Fibroblast of lung (primary cell): ENCODE measurements at regions not wholly inside any gene's neighbourhood (a gene's known extent, or its start where the extent isn't known, plus 50 kb on each side); places are given as distances from the start of the nearest gene placed in this dataset.

Experiments
- DNase-seq, 2 donors: peaks; one replicate each; pipeline versions ENCODE4 v3.0.0 to v3.0.0-alpha.2; 2010; ENCODE audit warnings: low read depth in 2 of 2
- H2AFZ ChIP-seq: 2 replicates; pipeline ENCODE4 v1.5.1; 2012; ENCODE audit warnings: low read length, control low read depth, inconsistent platforms
- H3K27ac ChIP-seq: 2 replicates; pipeline ENCODE4 v1.5.1; 2011; ENCODE audit warnings: low read length, control low read depth; ENCODE audit not compliant: insufficient read depth
- H3K27me3 ChIP-seq: 2 replicates; pipeline ENCODE4 v1.5.1; 2011; ENCODE audit warnings: mild to moderate bottlenecking, low read length; ENCODE audit not compliant: control insufficient read depth, insufficient read depth
- H3K36me3 ChIP-seq: 2 replicates; pipeline ENCODE4 v1.5.1; 2011; ENCODE audit warnings: low read length; ENCODE audit not compliant: control insufficient read depth, insufficient read depth
- H3K4me1 ChIP-seq: 2 replicates; pipeline ENCODE4 v1.5.1; 2011; ENCODE audit warnings: low read length; ENCODE audit not compliant: control insufficient read depth, insufficient read depth; ENCODE audit errors: extremely low read depth
- H3K4me2 ChIP-seq: 2 replicates; pipeline ENCODE4 v1.5.1; 2011; ENCODE audit warnings: low read length, control low read depth; ENCODE audit not compliant: insufficient read depth; ENCODE audit errors: extremely low read depth
- H3K4me3 ChIP-seq, 4 experiments: fragments of 200-600 bp in 1 of 4; sonication (generic) in 1 of 4; replicated peaks in 1 of 4; 2 replicates each; pipeline ENCODE4 v1.5.1; 2011 to 2016; ENCODE audit warnings: low read length in 4 of 4, low read depth in 3 of 4, mild to moderate bottlenecking in 3 of 4, control low read depth in 2 of 4, inconsistent platforms in 1 of 4, mixed read lengths in 1 of 4; ENCODE audit not compliant: insufficient read depth in 1 of 4; ENCODE audit errors: control extremely low read depth in 1 of 4
- H3K79me2 ChIP-seq: 2 replicates; pipeline ENCODE4 v1.5.1; 2012; ENCODE audit warnings: mild to moderate bottlenecking, low read length, inconsistent platforms; ENCODE audit not compliant: control insufficient read depth, insufficient read depth
- H3K9ac ChIP-seq: 2 replicates; pipeline ENCODE4 v1.5.1; 2011; ENCODE audit warnings: mild to moderate bottlenecking, low read length, control low read depth; ENCODE audit not compliant: insufficient read depth
- H3K9me3 ChIP-seq: 2 replicates; pipeline ENCODE4 v1.5.1; 2012; ENCODE audit warnings: low read depth, low read length; ENCODE audit not compliant: control insufficient read depth, insufficient read depth
- H4K20me1 ChIP-seq: 2 replicates; pipeline ENCODE4 v1.5.1; 2011; ENCODE audit warnings: low read length; ENCODE audit not compliant: control insufficient read depth, insufficient read depth; ENCODE audit errors: extremely low read depth
- EZH2 ChIP-seq: IDR thresholded peaks from 2 replicates; pipeline ENCODE4 v1.5.1; 2012; ENCODE audit warnings: low read length, control low read depth, mild to moderate bottlenecking; ENCODE audit errors: missing control alignments
- TF ChIP-seq, protein P1 (sequence below), 2 donors: IDR thresholded peaks in 1 of 2; conservative IDR thresholded peaks in 1 of 2; 1 replicate in 1 of 2; 2 replicates in 1 of 2; pipeline ENCODE4 v1.5.1; 2011 to 2012; ENCODE audit warnings: low read length in 2 of 2, control low read depth in 1 of 2, inconsistent platforms in 1 of 2, low read depth in 1 of 2, mild to moderate bottlenecking in 1 of 2

DNA sequence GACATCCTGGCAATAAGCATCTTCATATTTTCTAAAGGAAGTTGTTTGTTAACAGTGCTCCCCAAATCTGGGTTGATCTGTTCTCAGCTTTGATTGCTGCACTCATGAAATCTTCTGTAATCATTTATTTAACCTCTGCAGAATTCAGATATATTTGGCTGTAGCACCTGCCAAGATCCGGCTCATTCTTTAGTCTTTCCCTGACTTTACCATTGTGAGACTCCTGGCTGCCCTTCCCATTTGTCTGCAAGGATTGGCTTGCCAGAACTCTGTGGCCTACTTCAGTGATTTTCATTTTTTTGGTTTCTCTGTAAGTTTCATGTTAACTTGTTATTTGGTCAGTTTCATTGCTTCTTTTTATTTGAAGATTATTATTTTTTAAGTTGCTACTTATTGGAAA lies 191.2 kb upstream of the PLXNC1 start:
- no peak for DNase-seq
- H3K9me3 ChIP-seq = no peaks in the 10 kb centered on the region
- no peak overlapping the region for H3K9ac ChIP-seq
- no peak overlapping the region for H3K4me2 ChIP-seq
- no peak overlapping the region for H3K4me3 ChIP-seq
- H3K27ac ChIP-seq = no peak overlapping the region
- H2AFZ ChIP-seq = no peak overlapping the region
- H3K27me3 ChIP-seq = no peaks in the 10 kb centered on the region
- H3K36me3 ChIP-seq = no peaks in the 10 kb centered on the region
- no peaks in the 10 kb centered on the region for H3K79me2 ChIP-seq
- TF ChIP-seq, protein P1, sequence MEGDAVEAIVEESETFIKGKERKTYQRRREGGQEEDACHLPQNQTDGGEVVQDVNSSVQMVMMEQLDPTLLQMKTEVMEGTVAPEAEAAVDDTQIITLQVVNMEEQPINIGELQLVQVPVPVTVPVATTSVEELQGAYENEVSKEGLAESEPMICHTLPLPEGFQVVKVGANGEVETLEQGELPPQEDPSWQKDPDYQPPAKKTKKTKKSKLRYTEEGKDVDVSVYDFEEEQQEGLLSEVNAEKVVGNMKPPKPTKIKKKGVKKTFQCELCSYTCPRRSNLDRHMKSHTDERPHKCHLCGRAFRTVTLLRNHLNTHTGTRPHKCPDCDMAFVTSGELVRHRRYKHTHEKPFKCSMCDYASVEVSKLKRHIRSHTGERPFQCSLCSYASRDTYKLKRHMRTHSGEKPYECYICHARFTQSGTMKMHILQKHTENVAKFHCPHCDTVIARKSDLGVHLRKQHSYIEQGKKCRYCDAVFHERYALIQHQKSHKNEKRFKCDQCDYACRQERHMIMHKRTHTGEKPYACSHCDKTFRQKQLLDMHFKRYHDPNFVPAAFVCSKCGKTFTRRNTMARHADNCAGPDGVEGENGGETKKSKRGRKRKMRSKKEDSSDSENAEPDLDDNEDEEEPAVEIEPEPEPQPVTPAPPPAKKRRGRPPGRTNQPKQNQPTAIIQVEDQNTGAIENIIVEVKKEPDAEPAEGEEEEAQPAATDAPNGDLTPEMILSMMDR (conservative IDR thresholded peaks at IDR 0.05 in 1 of 2, IDR thresholded peaks at IDR 0.05 in 1 of 2; ENCODE audit: low read depth in 1 of 2, low read length in 2 of 2) = no peak
- no peak for TF ChIP-seq EZH2
- no peaks in the 10 kb centered on the region for H3K4me1 ChIP-seq
- no peaks in the 10 kb centered on the region for H4K20me1 ChIP-seq

DNA sequence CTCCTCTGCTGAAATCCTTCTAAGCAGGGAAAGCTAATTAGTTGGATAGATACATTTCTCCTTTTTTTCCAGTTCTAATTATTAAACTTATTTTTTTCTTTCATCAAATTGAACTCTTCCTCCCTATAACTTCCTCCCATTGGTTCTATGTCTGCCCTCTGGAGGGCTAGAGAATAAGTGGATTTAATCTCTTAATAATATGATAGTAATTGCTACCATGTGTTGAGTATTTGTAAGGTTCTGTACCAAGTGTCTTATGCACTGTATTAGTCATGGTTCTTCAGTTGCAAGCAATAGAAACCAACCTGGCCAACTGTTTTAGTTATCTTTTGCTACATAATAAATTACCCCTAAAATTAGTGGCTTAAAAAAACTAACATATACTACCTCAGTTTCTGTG lies 190.5 kb upstream of the PLXNC1 start:
- H3K4me1 ChIP-seq = no peaks in the 10 kb centered on the region
- TF ChIP-seq EZH2 = no peak
- TF ChIP-seq, protein P1 (conservative IDR thresholded peaks at IDR 0.05 in 1 of 2, IDR thresholded peaks at IDR 0.05 in 1 of 2; ENCODE audit: low read depth in 1 of 2, low read length in 2 of 2) = no peak
- H3K4me3 ChIP-seq = no peak overlapping the region
- H3K4me2 ChIP-seq = no peak overlapping the region
- no peak overlapping the region for H3K27ac ChIP-seq
- H2AFZ ChIP-seq = no peak overlapping the region
- H3K9me3 ChIP-seq = no peaks in the 10 kb centered on the region
- no peak for DNase-seq
- no peaks in the 10 kb centered on the region for H3K36me3 ChIP-seq
- H3K9ac ChIP-seq = no peak overlapping the region
- no peaks in the 10 kb centered on the region for H3K79me2 ChIP-seq
- H4K20me1 ChIP-seq = no peaks in the 10 kb centered on the region
- no peaks in the 10 kb centered on the region for H3K27me3 ChIP-seq

DNA sequence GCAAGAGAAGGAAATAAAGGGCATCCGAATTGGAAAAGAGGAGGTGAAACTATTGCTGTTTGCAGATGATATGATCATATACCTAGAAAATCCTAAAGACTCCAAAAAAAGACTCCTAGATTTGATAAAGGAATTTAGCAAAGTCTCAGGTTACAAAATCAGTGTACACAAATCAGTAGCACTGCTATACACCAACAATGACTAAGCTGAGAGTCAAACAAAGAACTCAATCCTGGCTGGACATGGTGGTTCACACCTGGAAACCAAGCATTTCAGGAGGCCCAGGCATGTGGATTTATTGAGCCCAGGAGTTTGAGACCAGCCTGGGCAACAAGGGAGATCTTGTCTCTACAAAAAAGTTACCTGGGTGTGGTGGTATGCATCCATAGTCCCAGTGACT lies 188.7 kb upstream of the PLXNC1 start:
- no peak overlapping the region for H3K9ac ChIP-seq
- H2AFZ ChIP-seq = no peak overlapping the region
- no peaks in the 10 kb centered on the region for H3K9me3 ChIP-seq
- no peak for TF ChIP-seq EZH2
- TF ChIP-seq, protein P1 (conservative IDR thresholded peaks at IDR 0.05 in 1 of 2, IDR thresholded peaks at IDR 0.05 in 1 of 2; ENCODE audit: low read depth in 1 of 2, low read length in 2 of 2) = no peak
- no peak overlapping the region for H3K4me3 ChIP-seq
- no peak overlapping the region for H3K27ac ChIP-seq
- H3K4me1 ChIP-seq = no peaks in the 10 kb centered on the region
- H3K4me2 ChIP-seq = no peak overlapping the region
- DNase-seq = no peak
- H3K36me3 ChIP-seq = no peaks in the 10 kb centered on the region
- H3K27me3 ChIP-seq = no peaks in the 10 kb centered on the region
- no peaks in the 10 kb centered on the region for H3K79me2 ChIP-seq
- no peaks in the 10 kb centered on the region for H4K20me1 ChIP-seq
